Activated naive CD8-positive, alpha-beta T cell treated with anti-CD3 and anti-CD28 coated beads, Interleukin-2, amount 50 U/mL, for 24 hours (primary cell): ENCODE measurements at regions not wholly inside any gene's neighbourhood (a gene's known extent, or its start where the extent isn't known, plus 50 kb on each side); places are given as distances from the start of the nearest gene placed in this dataset.

Experiments
- ATAC-seq: fragments of 150-1000 bp; cut with Tn5 transposase; one replicate; pipeline ENCODE4 v1.10.0; 2021
- DNase-seq: peaks from one replicate; pipeline ENCODE4 v3.0.0; 2021
- H3K27ac Mint-ChIP-seq: one replicate; pipeline ENCODE4 v1.8.0; 2021; ENCODE audit warnings: mild to moderate bottlenecking, mixed read lengths
- H3K27me3 Mint-ChIP-seq: one replicate; pipeline ENCODE4 v1.8.0; 2021; ENCODE audit warnings: mixed read lengths
- H3K36me3 Mint-ChIP-seq: one replicate; pipeline ENCODE4 v1.8.0; 2021; ENCODE audit warnings: low read depth, mixed read lengths
- H3K4me1 Mint-ChIP-seq: one replicate; pipeline ENCODE4 v1.8.0; 2021; ENCODE audit warnings: mixed read lengths
- H3K4me3 Mint-ChIP-seq: one replicate; pipeline ENCODE4 v1.8.0; 2021; ENCODE audit warnings: mild to moderate bottlenecking, moderate library complexity, mixed read lengths
- H3K9me3 Mint-ChIP-seq: one replicate; pipeline ENCODE4 v1.8.0; 2021; ENCODE audit warnings: mixed read lengths

- Mint-ChIP-seq H3K36me3 (peaks cover 2% of the 10 kb centered on the region), H3K4me3 (no peak overlapping the region), H3K9me3 (no peaks in the 10 kb centered on the region), H3K27me3 (peaks cover 2% of the 10 kb centered on the region), H3K27ac (no peak overlapping the region), H3K4me1 (no peaks in the 10 kb centered on the region)
- DNase-seq, result no peak
- no peak for ATAC-seq
These were observed 181.8 kb upstream of the ARL4C start for GRCh38 chr2:234678711-234679110.

GRCh38 chr2:234677758-234678538 is 181.1 kb upstream of the ARL4C start:
- peaks cover 2% of the 10 kb centered on the region for H3K27me3 Mint-ChIP-seq
- H3K36me3 Mint-ChIP-seq, result peaks cover 2% of the 10 kb centered on the region
- H3K4me1 Mint-ChIP-seq, result no peaks in the 10 kb centered on the region
- no peak overlapping the region for H3K27ac Mint-ChIP-seq
- H3K9me3 Mint-ChIP-seq, result no peaks in the 10 kb centered on the region
- H3K4me3 Mint-ChIP-seq, result no peak overlapping the region
- DNase-seq, result no peak
- ATAC-seq, result no peak

- Mint-ChIP-seq H3K27me3 (no peaks in the 10 kb centered on the region), H3K9me3 (no peaks in the 10 kb centered on the region), H3K36me3 (no peaks in the 10 kb centered on the region), H3K4me1 (no peaks in the 10 kb centered on the region), H3K4me3 (no peak overlapping the region), H3K27ac (no peak overlapping the region)
- ATAC-seq (no peak), DNase-seq (no peak)
These were observed 180.0 kb upstream of the ARL4C start for GRCh38 chr2:234676783-234677450.

GRCh38 chr2:234676109-234676782 is 179.4 kb upstream of the ARL4C start:
- Mint-ChIP-seq H3K27ac (no peak overlapping the region), H3K4me3 (no peak overlapping the region)

GRCh38 chr2:234674781-234675201 is 177.9 kb upstream of the ARL4C start:
- Mint-ChIP-seq H3K36me3 (no peaks in the 10 kb centered on the region), H3K4me3 (no peak overlapping the region), H3K27me3 (no peaks in the 10 kb centered on the region), H3K4me1 (no peaks in the 10 kb centered on the region), H3K9me3 (no peaks in the 10 kb centered on the region), H3K27ac (no peak overlapping the region)
- DNase-seq (no peak), ATAC-seq (no peak)

More at GRCh38 chr2:234676109-234676782, 179.4 kb upstream of the ARL4C start:
- no peak for DNase-seq
- no peaks in the 10 kb centered on the region for H3K4me1 Mint-ChIP-seq
- no peaks in the 10 kb centered on the region for H3K27me3 Mint-ChIP-seq
- ATAC-seq, result no peak
- H3K9me3 Mint-ChIP-seq, result no peaks in the 10 kb centered on the region
- no peaks in the 10 kb centered on the region for H3K36me3 Mint-ChIP-seq

- Mint-ChIP-seq H3K27me3 (no peaks in the 10 kb centered on the region), H3K4me1 (no peaks in the 10 kb centered on the region), H3K36me3 (no peaks in the 10 kb centered on the region), H3K4me3 (no peak overlapping the region), H3K27ac (no peak overlapping the region), H3K9me3 (no peaks in the 10 kb centered on the region)
- ATAC-seq (no peak), DNase-seq (no peak)
These were observed 177.3 kb upstream of the ARL4C start for GRCh38 chr2:234673961-234674759.

- Mint-ChIP-seq H3K9me3 (no peaks in the 10 kb centered on the region), H3K27me3 (no peaks in the 10 kb centered on the region), H3K4me1 (no peaks in the 10 kb centered on the region), H3K27ac (no peak overlapping the region), H3K36me3 (no peaks in the 10 kb centered on the region), H3K4me3 (no peak overlapping the region)
- ATAC-seq (no peak), DNase-seq (no peak)
These were observed 176.6 kb upstream of the ARL4C start for GRCh38 chr2:234673501-234673900.

- H3K9me3 Mint-ChIP-seq, result no peaks in the 10 kb centered on the region
- no peak overlapping the region for H3K27ac Mint-ChIP-seq
- peaks cover 2% of the 10 kb centered on the region for H3K27me3 Mint-ChIP-seq
- DNase-seq (no peak), ATAC-seq (no peak)
- no peaks in the 10 kb centered on the region for H3K36me3 Mint-ChIP-seq
- no peak overlapping the region for H3K4me3 Mint-ChIP-seq
- no peaks in the 10 kb centered on the region for H3K4me1 Mint-ChIP-seq
These were observed 175.7 kb upstream of the ARL4C start for GRCh38 chr2:234672498-234673150.

- Mint-ChIP-seq H3K36me3 (no peaks in the 10 kb centered on the region), H3K27ac (no peak overlapping the region), H3K27me3 (peaks cover 4% of the 10 kb centered on the region), H3K9me3 (no peaks in the 10 kb centered on the region), H3K4me1 (no peaks in the 10 kb centered on the region), H3K4me3 (no peak overlapping the region)
- ATAC-seq (no peak), DNase-seq (no peak)
These were observed 174.8 kb upstream of the ARL4C start for GRCh38 chr2:234671716-234672115.

- Mint-ChIP-seq H3K4me3 (no peak overlapping the region), H3K27me3 (peaks cover 4% of the 10 kb centered on the region)
- no peak for ATAC-seq
These were observed 174.3 kb upstream of the ARL4C start for GRCh38 chr2:234671231-234671630.

GRCh38 chr2:234670806-234671205 is 173.9 kb upstream of the ARL4C start:
- Mint-ChIP-seq H3K4me1 (no peaks in the 10 kb centered on the region), H3K9me3 (no peaks in the 10 kb centered on the region), H3K4me3 (no peak overlapping the region), H3K27ac (no peak overlapping the region), H3K36me3 (no peaks in the 10 kb centered on the region), H3K27me3 (peaks cover 4% of the 10 kb centered on the region)
- no peak for DNase-seq
- ATAC-seq, result no peak

More at GRCh38 chr2:234671231-234671630, 174.3 kb upstream of the ARL4C start:
- no peaks in the 10 kb centered on the region for H3K9me3 Mint-ChIP-seq
- H3K27ac Mint-ChIP-seq, result no peak overlapping the region
- no peaks in the 10 kb centered on the region for H3K36me3 Mint-ChIP-seq
- DNase-seq, result no peak
- H3K4me1 Mint-ChIP-seq, result no peaks in the 10 kb centered on the region

GRCh38 chr2:234670052-234670451 is 173.2 kb upstream of the ARL4C start:
- peaks cover 4% of the 10 kb centered on the region for H3K27me3 Mint-ChIP-seq
- no peaks in the 10 kb centered on the region for H3K4me1 Mint-ChIP-seq
- DNase-seq (no peak), ATAC-seq (no peak)
- no peaks in the 10 kb centered on the region for H3K9me3 Mint-ChIP-seq
- no peak overlapping the region for H3K4me3 Mint-ChIP-seq
- H3K36me3 Mint-ChIP-seq, result no peaks in the 10 kb centered on the region
- no peak overlapping the region for H3K27ac Mint-ChIP-seq

GRCh38 chr2:234669621-234670020 is 172.7 kb upstream of the ARL4C start:
- Mint-ChIP-seq H3K27ac (no peak overlapping the region), H3K27me3 (peaks cover 4% of the 10 kb centered on the region), H3K4me3 (no peak overlapping the region), H3K9me3 (no peaks in the 10 kb centered on the region), H3K4me1 (no peaks in the 10 kb centered on the region), H3K36me3 (no peaks in the 10 kb centered on the region)
- no peak for ATAC-seq
- DNase-seq, result no peak

GRCh38 chr2:234669001-234669400 is 172.1 kb upstream of the ARL4C start:
- H3K27ac Mint-ChIP-seq, result no peak overlapping the region
- peaks cover 4% of the 10 kb centered on the region for H3K27me3 Mint-ChIP-seq
- peaks cover 3% of the 10 kb centered on the region for H3K9me3 Mint-ChIP-seq
- no peaks in the 10 kb centered on the region for H3K36me3 Mint-ChIP-seq
- ATAC-seq, result no peak
- DNase-seq, result no peak
- H3K4me1 Mint-ChIP-seq, result no peaks in the 10 kb centered on the region
- no peak overlapping the region for H3K4me3 Mint-ChIP-seq
